Hepatocyte (in vitro differentiated cells): ENCODE measurements at regions not wholly inside any gene's neighbourhood (a gene's known extent, or its start where the extent isn't known, plus 50 kb on each side); places are given as distances from the start of the nearest gene placed in this dataset.

Experiments
- EZH2 ChIP-seq: fragments of 200-600 bp; sonication (generic); IDR thresholded peaks from 2 replicates; pipeline ENCODE4 v1.6.1; 2016; ENCODE audit warnings: antibody characterized with exemption, mild to moderate bottlenecking, borderline replicate concordance
- TF ChIP-seq, protein P1 (sequence below): fragments of 200-600 bp; sonication (generic); IDR thresholded peaks from 2 replicates; pipeline ENCODE4 v1.5.1; 2016; ENCODE audit warnings: antibody characterized with exemption, mild to moderate bottlenecking; ENCODE audit not compliant: poor library complexity

DNA sequence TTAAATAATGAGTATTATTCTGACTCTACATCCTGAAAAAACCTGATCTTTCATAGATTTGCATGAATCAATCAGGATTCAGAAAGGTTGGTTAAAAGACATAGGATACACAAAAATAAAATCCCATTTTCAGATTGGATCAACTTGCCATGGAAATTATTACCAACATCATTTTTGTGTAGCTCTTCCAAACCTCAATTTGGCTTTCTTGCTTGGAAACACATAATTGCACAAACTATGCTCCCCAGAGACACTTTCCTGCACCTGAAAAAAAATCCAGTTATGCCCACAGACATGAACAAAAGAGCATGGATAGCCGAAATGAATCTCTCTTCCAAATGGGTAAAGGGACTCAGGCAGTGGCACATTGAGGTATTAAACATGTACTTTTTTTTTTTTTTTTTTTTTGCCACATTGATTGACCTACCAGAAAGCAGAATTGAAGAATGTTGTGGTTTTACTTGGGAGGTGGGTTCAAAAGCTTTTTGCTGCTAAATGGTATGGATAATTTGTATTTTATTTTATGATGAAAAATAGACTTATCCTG is 135.4 kb upstream of the FBN2 start:
- TF ChIP-seq, protein P1, sequence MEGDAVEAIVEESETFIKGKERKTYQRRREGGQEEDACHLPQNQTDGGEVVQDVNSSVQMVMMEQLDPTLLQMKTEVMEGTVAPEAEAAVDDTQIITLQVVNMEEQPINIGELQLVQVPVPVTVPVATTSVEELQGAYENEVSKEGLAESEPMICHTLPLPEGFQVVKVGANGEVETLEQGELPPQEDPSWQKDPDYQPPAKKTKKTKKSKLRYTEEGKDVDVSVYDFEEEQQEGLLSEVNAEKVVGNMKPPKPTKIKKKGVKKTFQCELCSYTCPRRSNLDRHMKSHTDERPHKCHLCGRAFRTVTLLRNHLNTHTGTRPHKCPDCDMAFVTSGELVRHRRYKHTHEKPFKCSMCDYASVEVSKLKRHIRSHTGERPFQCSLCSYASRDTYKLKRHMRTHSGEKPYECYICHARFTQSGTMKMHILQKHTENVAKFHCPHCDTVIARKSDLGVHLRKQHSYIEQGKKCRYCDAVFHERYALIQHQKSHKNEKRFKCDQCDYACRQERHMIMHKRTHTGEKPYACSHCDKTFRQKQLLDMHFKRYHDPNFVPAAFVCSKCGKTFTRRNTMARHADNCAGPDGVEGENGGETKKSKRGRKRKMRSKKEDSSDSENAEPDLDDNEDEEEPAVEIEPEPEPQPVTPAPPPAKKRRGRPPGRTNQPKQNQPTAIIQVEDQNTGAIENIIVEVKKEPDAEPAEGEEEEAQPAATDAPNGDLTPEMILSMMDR: no peak
- no peak for TF ChIP-seq EZH2
